ENCODE measurements at regions not wholly inside any gene's neighbourhood (a gene's known extent, or its start where the extent isn't known, plus 50 kb on each side); places are given as distances from the start of the nearest gene placed in this dataset.

DNA sequence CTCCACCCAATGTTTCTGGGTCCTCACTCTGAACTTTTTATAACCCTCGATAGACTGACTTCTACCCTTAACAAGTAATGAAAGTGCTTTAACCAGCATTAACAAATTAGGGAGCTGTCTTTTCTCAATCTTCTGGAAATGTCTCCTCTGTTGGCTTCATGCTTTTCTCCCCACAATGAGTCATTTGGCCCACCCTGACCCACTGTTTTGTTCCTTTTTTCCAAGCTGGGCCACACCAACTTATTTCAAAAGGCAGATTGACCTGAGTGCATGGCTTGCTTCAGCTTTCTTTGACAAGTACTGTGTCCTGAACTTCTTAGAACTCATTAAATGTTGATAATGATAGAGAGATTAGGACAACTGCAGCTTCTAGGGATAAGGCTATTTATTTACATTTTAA is 199.6 kb upstream of the SEMA6D start (continued):
- TF ChIP-seq, protein P1, sequence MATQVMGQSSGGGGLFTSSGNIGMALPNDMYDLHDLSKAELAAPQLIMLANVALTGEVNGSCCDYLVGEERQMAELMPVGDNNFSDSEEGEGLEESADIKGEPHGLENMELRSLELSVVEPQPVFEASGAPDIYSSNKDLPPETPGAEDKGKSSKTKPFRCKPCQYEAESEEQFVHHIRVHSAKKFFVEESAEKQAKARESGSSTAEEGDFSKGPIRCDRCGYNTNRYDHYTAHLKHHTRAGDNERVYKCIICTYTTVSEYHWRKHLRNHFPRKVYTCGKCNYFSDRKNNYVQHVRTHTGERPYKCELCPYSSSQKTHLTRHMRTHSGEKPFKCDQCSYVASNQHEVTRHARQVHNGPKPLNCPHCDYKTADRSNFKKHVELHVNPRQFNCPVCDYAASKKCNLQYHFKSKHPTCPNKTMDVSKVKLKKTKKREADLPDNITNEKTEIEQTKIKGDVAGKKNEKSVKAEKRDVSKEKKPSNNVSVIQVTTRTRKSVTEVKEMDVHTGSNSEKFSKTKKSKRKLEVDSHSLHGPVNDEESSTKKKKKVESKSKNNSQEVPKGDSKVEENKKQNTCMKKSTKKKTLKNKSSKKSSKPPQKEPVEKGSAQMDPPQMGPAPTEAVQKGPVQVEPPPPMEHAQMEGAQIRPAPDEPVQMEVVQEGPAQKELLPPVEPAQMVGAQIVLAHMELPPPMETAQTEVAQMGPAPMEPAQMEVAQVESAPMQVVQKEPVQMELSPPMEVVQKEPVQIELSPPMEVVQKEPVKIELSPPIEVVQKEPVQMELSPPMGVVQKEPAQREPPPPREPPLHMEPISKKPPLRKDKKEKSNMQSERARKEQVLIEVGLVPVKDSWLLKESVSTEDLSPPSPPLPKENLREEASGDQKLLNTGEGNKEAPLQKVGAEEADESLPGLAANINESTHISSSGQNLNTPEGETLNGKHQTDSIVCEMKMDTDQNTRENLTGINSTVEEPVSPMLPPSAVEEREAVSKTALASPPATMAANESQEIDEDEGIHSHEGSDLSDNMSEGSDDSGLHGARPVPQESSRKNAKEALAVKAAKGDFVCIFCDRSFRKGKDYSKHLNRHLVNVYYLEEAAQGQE (IDR thresholded peaks at IDR 0.05; ENCODE audit: borderline replicate concordance in 1 of 2, low read depth in 1 of 2, low read length in 2 of 2) = no peak
- TF ChIP-seq GTF3A (CRISPR knock-in tag; conservative IDR thresholded peaks at IDR 0.05) (no peak), ZNF878 (CRISPR knock-in tag; IDR thresholded peaks at IDR 0.05) (no peak)
- TF ChIP-seq, protein P2, sequence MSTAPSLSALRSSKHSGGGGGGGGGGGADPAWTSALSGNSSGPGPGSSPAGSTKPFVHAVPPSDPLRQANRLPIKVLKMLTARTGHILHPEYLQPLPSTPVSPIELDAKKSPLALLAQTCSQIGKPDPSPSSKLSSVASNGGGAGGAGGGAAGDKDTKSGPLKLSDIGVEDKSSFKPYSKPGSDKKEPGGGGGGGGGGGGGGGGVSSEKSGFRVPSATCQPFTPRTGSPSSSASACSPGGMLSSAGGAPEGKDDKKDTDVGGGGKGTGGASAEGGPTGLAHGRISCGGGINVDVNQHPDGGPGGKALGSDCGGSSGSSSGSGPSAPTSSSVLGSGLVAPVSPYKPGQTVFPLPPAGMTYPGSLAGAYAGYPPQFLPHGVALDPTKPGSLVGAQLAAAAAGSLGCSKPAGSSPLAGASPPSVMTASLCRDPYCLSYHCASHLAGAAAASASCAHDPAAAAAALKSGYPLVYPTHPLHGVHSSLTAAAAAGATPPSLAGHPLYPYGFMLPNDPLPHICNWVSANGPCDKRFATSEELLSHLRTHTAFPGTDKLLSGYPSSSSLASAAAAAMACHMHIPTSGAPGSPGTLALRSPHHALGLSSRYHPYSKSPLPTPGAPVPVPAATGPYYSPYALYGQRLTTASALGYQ (CRISPR knock-in tag; IDR thresholded peaks at IDR 0.05) = no peak
- TF ChIP-seq, protein P3, sequence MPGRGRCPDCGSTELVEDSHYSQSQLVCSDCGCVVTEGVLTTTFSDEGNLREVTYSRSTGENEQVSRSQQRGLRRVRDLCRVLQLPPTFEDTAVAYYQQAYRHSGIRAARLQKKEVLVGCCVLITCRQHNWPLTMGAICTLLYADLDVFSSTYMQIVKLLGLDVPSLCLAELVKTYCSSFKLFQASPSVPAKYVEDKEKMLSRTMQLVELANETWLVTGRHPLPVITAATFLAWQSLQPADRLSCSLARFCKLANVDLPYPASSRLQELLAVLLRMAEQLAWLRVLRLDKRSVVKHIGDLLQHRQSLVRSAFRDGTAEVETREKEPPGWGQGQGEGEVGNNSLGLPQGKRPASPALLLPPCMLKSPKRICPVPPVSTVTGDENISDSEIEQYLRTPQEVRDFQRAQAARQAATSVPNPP (CRISPR knock-in tag; IDR thresholded peaks at IDR 0.05) = no peak
